ENCODE measurements at regions not wholly inside any gene's neighbourhood (a gene's known extent, or its start where the extent isn't known, plus 50 kb on each side); places are given as distances from the start of the nearest gene placed in this dataset.

GRCh38 chr3:67765575-67765974 lies 111.2 kb upstream of the SUCLG2 start:
- DNase-seq = no peak

GRCh38 chr3:67745296-67745695 lies 90.9 kb upstream of the SUCLG2 start:
- DNase-seq = no peak

- DNase-seq = no peak
These were observed 90.3 kb upstream of the SUCLG2 start for GRCh38 chr3:67744699-67745098.

DNA sequence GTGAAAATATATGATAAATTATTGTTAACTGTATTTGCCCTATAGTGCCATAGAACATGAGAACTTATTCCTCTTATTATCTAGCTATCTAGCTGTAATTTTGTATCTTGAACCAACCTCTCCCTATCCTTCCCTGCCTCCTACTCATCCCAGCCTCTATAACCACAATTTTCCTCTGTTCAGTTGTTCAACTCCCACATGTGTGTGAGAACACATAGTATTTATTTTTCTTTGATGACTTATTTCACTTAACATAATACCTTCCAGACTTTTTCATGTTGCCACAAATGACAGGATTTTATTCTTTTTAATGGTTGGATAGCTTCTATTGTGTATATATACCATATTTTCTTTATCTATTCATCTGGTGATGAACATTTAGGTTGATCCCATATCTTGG lies 85.4 kb upstream of the SUCLG2 start:
- DNase-seq = no peak

GRCh38 chr3:67737906-67738865 lies 83.8 kb upstream of the SUCLG2 start:
- DNase-seq = no peak

DNA sequence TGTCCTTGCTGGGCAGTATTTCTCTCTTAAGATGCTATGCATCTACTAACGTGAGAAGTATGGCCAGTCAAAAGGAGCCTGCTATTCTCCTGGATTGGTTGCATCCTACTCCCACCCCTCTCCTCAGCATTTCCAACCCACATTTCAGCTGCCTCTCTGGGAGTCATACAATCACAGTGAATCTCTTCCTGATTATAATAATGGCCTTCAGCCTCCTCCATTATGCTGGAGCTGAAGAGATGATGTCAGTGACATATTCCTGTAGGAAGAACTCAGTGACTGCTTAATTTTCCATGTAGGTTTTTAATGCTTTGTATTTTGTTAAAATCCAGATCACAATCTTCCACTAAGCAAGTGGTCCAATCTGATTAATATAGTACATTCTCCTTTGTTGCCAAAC lies 82.7 kb upstream of the SUCLG2 start:
- no peak for DNase-seq

DNA sequence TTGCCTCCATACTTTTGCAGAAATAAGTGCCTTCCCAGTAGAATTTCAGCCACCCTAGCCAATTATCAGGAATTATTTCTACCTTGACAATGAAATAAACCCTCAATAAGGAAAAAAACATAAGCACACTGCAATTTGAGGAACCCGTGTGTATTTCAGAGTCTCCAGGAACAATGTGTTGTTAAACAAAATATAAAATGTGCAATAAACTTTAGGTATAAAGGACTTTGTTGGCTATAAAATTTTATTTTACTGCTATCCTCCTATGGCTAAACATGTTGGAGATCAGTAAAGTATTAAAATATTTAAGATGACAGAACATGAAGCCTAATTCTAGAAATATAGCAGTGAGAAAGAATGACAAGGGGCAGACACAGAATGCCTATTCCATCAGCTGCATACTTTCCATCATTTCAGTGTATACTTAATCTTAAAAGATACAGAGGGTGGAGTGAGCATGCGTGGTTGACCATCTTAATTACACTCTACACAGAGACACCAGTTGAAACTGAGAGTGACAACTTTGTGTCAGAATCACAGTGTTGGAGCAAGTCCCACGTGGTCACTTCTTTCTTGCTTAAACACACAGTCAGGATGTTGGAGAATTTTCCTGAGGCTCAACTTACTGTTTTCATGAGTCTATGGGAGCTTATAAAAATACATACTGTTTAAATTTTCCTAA lies 79.0 kb upstream of the SUCLG2 start:
- DNase-seq = no peak

DNA sequence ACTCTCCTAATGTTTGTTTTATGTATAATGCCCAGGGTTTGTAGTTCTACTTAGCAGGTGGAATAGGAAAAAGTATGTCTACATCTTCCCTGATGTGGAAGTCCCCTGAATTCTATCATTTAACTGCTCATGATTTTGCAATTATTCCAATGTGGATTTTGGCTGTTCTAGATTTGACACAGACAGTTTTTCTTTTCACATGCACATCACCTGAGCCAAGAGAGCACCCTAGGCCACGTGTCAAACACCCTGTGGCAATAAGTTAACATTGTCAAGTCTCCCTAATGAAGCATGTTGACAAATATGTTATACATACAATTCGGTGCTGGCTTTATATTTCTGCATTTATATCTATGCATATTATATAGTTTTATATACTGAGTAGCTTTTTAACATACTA lies 70.0 kb upstream of the SUCLG2 start:
- DNase-seq = no peak

DNA sequence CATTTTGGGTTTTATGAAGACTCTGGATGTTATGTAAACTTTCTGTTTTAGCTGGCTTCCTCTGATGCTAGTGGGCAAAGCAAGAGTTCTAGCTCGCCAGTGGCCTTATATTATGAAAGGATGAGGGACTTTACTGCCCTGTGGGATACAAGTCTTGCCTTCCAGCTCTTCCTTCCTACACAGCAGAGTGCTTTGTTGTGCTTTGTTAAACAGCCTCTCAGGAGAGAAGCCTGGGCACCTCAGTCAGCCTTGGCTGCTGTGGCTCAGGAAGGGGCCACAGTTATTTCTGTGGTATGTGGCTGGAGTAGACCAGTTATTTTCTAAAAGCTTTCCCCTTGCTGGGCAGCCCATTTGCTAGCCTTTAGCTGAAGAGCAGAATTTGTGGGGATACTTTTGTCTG lies 69.5 kb upstream of the SUCLG2 start:
- DNase-seq = no peak

GRCh38 chr3:67719333-67719732 lies 64.9 kb upstream of the SUCLG2 start:
- DNase-seq = no peak

DNA sequence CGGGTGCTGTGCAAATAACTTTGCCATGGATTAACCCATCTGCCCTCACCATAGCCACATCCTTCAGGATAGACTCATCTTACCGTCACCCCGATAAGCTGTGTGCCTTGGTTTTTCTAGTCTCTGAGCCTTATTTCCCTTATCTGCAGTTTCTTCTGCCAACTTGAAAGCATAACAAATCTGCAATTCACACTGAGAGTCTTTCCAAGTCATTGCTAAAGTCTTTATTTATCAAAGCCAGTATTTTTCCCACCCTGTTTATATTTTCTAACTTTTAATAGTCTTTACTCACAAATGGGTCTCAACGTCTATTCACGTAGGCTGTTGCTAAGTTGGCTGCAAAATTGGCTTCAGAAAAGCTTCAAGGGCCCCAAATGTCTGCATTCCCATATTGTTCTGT lies 61.6 kb upstream of the SUCLG2 start:
- no peak for DNase-seq

DNA sequence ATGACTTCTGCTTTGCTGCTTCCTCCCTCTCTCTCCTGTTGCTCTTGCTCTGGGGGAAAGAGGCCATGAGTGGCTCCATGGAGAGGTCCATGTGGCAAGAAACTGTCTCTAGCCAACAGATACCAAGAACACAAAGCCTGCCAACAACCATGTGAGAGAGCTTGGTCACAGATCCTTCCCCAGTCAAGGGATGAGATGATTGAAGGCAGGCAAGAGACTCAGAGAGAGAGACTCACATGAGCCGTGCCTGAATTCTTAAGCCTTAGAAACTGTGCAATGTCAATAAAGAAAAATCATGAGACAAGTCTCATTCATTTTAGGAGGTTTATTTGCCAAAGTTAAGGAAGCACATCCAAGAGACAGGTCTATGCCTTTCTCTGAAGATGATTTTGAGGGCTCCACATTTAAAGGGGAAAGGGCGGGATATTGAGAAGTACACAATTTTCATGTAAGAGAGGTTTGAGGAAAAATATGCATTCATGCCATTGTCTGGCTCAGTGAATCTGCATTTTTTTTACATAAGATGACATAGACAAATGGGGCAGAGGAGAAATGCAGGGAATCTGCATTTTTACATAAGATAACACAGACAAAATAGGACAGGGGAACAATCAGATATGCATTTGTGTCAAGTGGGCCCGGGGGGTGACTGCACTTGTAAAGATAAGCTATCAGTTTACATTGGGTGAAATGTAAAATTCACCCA lies 59.5 kb upstream of the SUCLG2 start:
- no peak for DNase-seq

DNA sequence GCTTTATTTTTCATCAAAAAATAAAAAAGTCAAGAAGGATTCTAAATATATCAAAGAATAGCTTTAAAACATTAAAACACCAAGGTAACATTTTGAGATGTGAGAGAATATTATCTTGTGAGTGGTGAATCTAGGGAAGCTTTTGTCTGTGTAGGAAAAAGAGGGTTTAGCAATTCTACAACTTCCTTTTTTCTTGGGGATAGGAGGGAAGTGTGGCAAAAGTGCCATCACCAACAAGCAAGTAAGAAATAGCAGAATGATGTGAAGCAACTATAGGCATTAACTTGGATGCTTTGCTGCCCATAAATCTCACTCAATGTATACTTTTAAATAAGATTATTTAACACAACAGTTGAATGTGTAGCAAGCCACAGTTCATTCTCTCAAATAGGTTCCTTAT lies 57.8 kb upstream of the SUCLG2 start:
- no peak for DNase-seq

- no peak for DNase-seq
These were observed 56.0 kb upstream of the SUCLG2 start for GRCh38 chr3:67710396-67710795.

GRCh38 chr3:67706934-67707333 lies 52.5 kb upstream of the SUCLG2 start:
- no peak for DNase-seq

DNA sequence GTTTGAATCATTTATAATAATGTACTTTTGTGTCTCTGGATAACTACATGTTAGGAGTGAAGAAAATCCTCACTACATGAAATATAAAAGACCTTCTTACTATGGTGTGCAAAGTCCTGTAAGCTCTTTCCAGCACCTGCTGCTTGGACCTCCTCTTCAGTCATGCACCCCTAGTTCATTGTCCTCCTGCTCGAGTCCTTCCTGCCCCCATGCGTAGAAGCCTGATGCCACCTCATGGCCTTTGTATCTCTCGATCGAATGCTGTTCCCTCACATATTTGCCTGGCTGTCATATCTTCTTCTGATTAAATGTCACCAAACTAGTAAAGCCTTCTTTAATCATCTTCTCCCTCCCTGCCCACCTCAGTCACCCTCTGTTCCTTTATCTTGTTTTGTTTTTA lies 49.9 kb upstream of the SUCLG2 start:
- DNase-seq = no peak
